Activated CD4-positive, alpha-beta T cell treated with anti-CD3 and anti-CD28 coated beads, Interleukin-2, amount 10 ng/mL, durations not matched to agents 7 days and 5 days (primary cell): ENCODE measurements at regions not wholly inside any gene's neighbourhood (a gene's known extent, or its start where the extent isn't known, plus 50 kb on each side); places are given as distances from the start of the nearest gene placed in this dataset.
A peak's percentile ranks its signal among the peaks of the same experiment; 100 is the strongest.
"Not testable (repeated sequence)": the region's sequence is repeated elsewhere in the genome, so short reads cannot be mapped to it uniquely, and the experiment has no call there.

Experiments
- CTCF ChIA-PET: fragments of 350-600 bp; sonication (Branson Sonifier 250); formaldehyde crosslinking; loops from one replicate; lab custom pipeline; 2021; ENCODE audit warnings: antibody characterized with exemption; lab: Charles Lee
- POLR2A ChIA-PET: fragments of 350-600 bp; sonication (Branson Sonifier 250); formaldehyde crosslinking; loops from one replicate; lab custom pipeline; 2021; ENCODE audit warnings: antibody characterized with exemption; lab: Charles Lee
- DNase-seq: peaks from one replicate; pipeline ENCODE4 v3.0.0-alpha.2; 2020
- H3K27ac Mint-ChIP-seq: one replicate; pipeline ENCODE4 v1.8.0; 2021; ENCODE audit warnings: mild to moderate bottlenecking, moderate library complexity, mixed read lengths
- H3K27me3 Mint-ChIP-seq: one replicate; pipeline ENCODE4 v1.8.0; 2021; ENCODE audit warnings: mixed read lengths
- H3K36me3 Mint-ChIP-seq: one replicate; pipeline ENCODE4 v1.8.0; 2021; ENCODE audit warnings: low read depth, mixed read lengths
- H3K4me1 Mint-ChIP-seq: one replicate; pipeline ENCODE4 v1.8.0; 2021; ENCODE audit warnings: mixed read lengths
- H3K4me3 Mint-ChIP-seq: one replicate; pipeline ENCODE4 v1.8.0; 2021; ENCODE audit warnings: mild to moderate bottlenecking, moderate library complexity, mixed read lengths
- H3K9me3 Mint-ChIP-seq: one replicate; pipeline ENCODE4 v1.8.0; 2021; ENCODE audit warnings: mixed read lengths

- H3K27me3 Mint-ChIP-seq, H3K36me3 Mint-ChIP-seq, POLR2A ChIA-PET, H3K4me3 Mint-ChIP-seq, H3K4me1 Mint-ChIP-seq, H3K27ac Mint-ChIP-seq, H3K9me3 Mint-ChIP-seq, DNase-seq, CTCF ChIA-PET: not testable (repeated sequence)
Measured at GRCh38 chr17:46414559-46414958, 53.0 kb upstream of the ARL17B start.

DNA sequence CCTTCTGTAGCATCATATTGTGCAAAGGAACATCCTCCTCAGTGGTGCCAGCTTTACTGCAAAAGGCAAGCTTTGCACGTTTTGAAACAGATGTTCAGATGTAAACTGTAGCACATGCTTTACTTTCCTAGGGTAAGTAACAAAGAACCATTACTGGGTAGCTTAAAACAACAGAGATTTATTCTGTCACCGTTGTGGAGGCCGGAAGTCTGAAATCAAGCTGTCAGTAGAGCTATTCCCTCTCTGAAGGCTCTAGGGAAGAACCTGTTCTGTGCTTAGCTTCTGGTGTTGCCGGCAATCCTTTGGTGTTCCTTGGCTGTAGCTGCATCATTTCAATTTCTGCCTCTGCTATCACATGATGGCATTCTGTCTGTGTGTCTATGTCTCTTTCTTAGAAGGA lies 50.6 kb upstream of the ARL17B start:
- H3K27me3 Mint-ChIP-seq, POLR2A ChIA-PET, H3K9me3 Mint-ChIP-seq: not testable (repeated sequence)

GRCh38 chr17:46411172-46411852 lies 49.7 kb upstream of the ARL17B start:
- CTCF ChIA-PET, DNase-seq, H3K4me3 Mint-ChIP-seq, POLR2A ChIA-PET, H3K4me1 Mint-ChIP-seq, H3K9me3 Mint-ChIP-seq, H3K27ac Mint-ChIP-seq, H3K36me3 Mint-ChIP-seq, H3K27me3 Mint-ChIP-seq: not testable (repeated sequence)

More for the DNA sequence above, 50.6 kb upstream of the ARL17B start:
- H3K4me3 Mint-ChIP-seq, H3K27ac Mint-ChIP-seq, H3K36me3 Mint-ChIP-seq, H3K4me1 Mint-ChIP-seq, CTCF ChIA-PET: not testable (repeated sequence)
- DNase-seq: peak; percentile 6
